Fibroblast of pulmonary artery (primary cell): ENCODE measurements at regions not wholly inside any gene's neighbourhood (a gene's known extent, or its start where the extent isn't known, plus 50 kb on each side); places are given as distances from the start of the nearest gene placed in this dataset.
"Not testable (repeated sequence)": the region's sequence is repeated elsewhere in the genome, so short reads cannot be mapped to it uniquely, and the experiment has no call there.

ENCODE experiments used
- DNase-seq: peaks from one replicate; pipeline ENCODE4 v3.0.0-alpha.2; 2010; ENCODE audit warnings: low read depth
- H3K4me3 ChIP-seq: replicated peaks from 2 replicates; pipeline ENCODE4 v1.5.1; 2011; ENCODE audit warnings: low read depth, mild to moderate bottlenecking, control low read depth, low read length, moderate library complexity
- CTCF ChIP-seq: IDR thresholded peaks from 2 replicates; pipeline ENCODE4 v1.5.1; 2011; ENCODE audit warnings: mild to moderate bottlenecking, control low read depth, low read length, inconsistent platforms; ENCODE audit errors: missing control alignments

GRCh38 chr13:44732503-44733098, 156.5 kb upstream of the TSC22D1 start:
- DNase-seq, result peak; percentile 42
- TF ChIP-seq CTCF, result no peak
- H3K4me3 ChIP-seq, result no peak overlapping the region

- TF ChIP-seq CTCF, result no peak
- no peak overlapping the region for H3K4me3 ChIP-seq
- no peak for DNase-seq
Observed at GRCh38 chr13:44730851-44731250, 154.7 kb upstream of the TSC22D1 start.

- no peak for DNase-seq
- no peak for TF ChIP-seq CTCF
Observed at GRCh38 chr13:44730099-44730498, 154.0 kb upstream of the TSC22D1 start.

GRCh38 chr13:44727591-44727990, 151.5 kb upstream of the TSC22D1 start:
- not testable (repeated sequence) for DNase-seq, H3K4me3 ChIP-seq

More at GRCh38 chr13:44730099-44730498, 154.0 kb upstream of the TSC22D1 start:
- H3K4me3 ChIP-seq, result no peak overlapping the region

- TF ChIP-seq CTCF, result no peak
- H3K4me3 ChIP-seq, result no peak overlapping the region
- no peak for DNase-seq
Observed at GRCh38 chr13:44726778-44727177, 150.6 kb upstream of the TSC22D1 start.

GRCh38 chr13:44726214-44726613, 150.1 kb upstream of the TSC22D1 start:
- peak; percentile 96 for DNase-seq
- no peak for TF ChIP-seq CTCF
- no peak overlapping the region for H3K4me3 ChIP-seq

- DNase-seq, result peak; percentile 84
- TF ChIP-seq CTCF, result no peak
- no peak overlapping the region for H3K4me3 ChIP-seq
Observed at GRCh38 chr13:44719857-44720671, 143.9 kb upstream of the TSC22D1 start.
